Karpas-422 (cell line): ENCODE measurements at regions not wholly inside any gene's neighbourhood (a gene's known extent, or its start where the extent isn't known, plus 50 kb on each side); places are given as distances from the start of the nearest gene placed in this dataset.

Experiments
- DNase-seq: peaks from one replicate; pipeline ENCODE4 v3.0.0-alpha.2; 2015
- H2AFZ ChIP-seq: fragments of 200-600 bp; sonication (generic); 2 replicates; pipeline ENCODE4 v1.6.1; 2014; ENCODE audit warnings: antibody characterized with exemption, low read length, mixed read lengths
- H3K27ac ChIP-seq: fragments of 200-600 bp; sonication (generic); 2 replicates; pipeline ENCODE4 v1.5.1; 2014; ENCODE audit warnings: mild to moderate bottlenecking, low read length, moderate library complexity
- H3K27me3 ChIP-seq: fragments of 200-600 bp; sonication (generic); 2 replicates; pipeline ENCODE4 v1.6.1; 2014; ENCODE audit warnings: low read length, mixed read lengths
- H3K36me3 ChIP-seq: fragments of 200-600 bp; sonication (generic); 2 replicates; pipeline ENCODE4 v1.6.1; 2014; ENCODE audit warnings: low read length, mixed read lengths; ENCODE audit not compliant: insufficient read depth
- H3K4me1 ChIP-seq: fragments of 200-600 bp; sonication (generic); 2 replicates; pipeline ENCODE4 v1.6.1; 2014; ENCODE audit warnings: mild to moderate bottlenecking, low read length, mixed read lengths
- H3K4me2 ChIP-seq: fragments of 200-600 bp; sonication (generic); 2 replicates; pipeline ENCODE4 v1.6.1; 2014; ENCODE audit warnings: low read length, low read depth, mild to moderate bottlenecking; ENCODE audit not compliant: poor library complexity, severe bottlenecking
- H3K4me3 ChIP-seq: fragments of 200-600 bp; sonication (generic); 2 replicates; pipeline ENCODE4 v1.5.1; 2014; ENCODE audit warnings: mild to moderate bottlenecking, antibody characterized with exemption, low read length, mixed read lengths
- H3K79me2 ChIP-seq: fragments of 200-600 bp; sonication (generic); 2 replicates; pipeline ENCODE4 v1.6.1; 2014; ENCODE audit warnings: mild to moderate bottlenecking, low read length, mixed read lengths
- H3K9ac ChIP-seq: fragments of 200-600 bp; sonication (generic); 2 replicates; pipeline ENCODE4 v1.6.0; 2014; ENCODE audit warnings: low read length
- H3K9me2 ChIP-seq: fragments of 200-600 bp; sonication (generic), shearing (Covaris generic); replicated peaks from 2 replicates; pipeline ENCODE4 v1.6.0; 2014; ENCODE audit warnings: mild to moderate bottlenecking, low read length, moderate library complexity; ENCODE audit not compliant: insufficient read depth
- H3K9me3 ChIP-seq: fragments of 300-700, 200-600 bp; sonication (generic); 2 replicates; pipeline ENCODE4 v1.6.1; 2014; ENCODE audit warnings: low read length, mixed read lengths
- H4K20me1 ChIP-seq: fragments of 200-600 bp; sonication (generic); 2 replicates; pipeline ENCODE4 v1.6.1; 2014; ENCODE audit warnings: mild to moderate bottlenecking, antibody characterized with exemption, low read length, low read depth; ENCODE audit not compliant: insufficient read depth

- DNase-seq: no peak
- no peak overlapping the region for H2AFZ ChIP-seq
- H3K27me3 ChIP-seq: no peaks in the 10 kb centered on the region
- no peaks in the 10 kb centered on the region for H3K79me2 ChIP-seq
- no peaks in the 10 kb centered on the region for H3K4me1 ChIP-seq
- H3K4me3 ChIP-seq: no peak overlapping the region
- H3K9ac ChIP-seq: no peak overlapping the region
- no peaks in the 10 kb centered on the region for H3K9me2 ChIP-seq
- no peak overlapping the region for H3K4me2 ChIP-seq
- H3K27ac ChIP-seq: no peak overlapping the region
- H3K36me3 ChIP-seq: no peaks in the 10 kb centered on the region
- no peaks in the 10 kb centered on the region for H3K9me3 ChIP-seq
- H4K20me1 ChIP-seq: no peaks in the 10 kb centered on the region
These were observed 63.5 kb upstream of the WNT11 start for GRCh38 chr11:76269661-76270261.

GRCh38 chr11:76269247-76269646, 62.9 kb upstream of the WNT11 start:
- no peak overlapping the region for H3K9ac ChIP-seq
- H3K4me1 ChIP-seq: no peaks in the 10 kb centered on the region
- H3K4me2 ChIP-seq: no peak overlapping the region
- no peaks in the 10 kb centered on the region for H3K9me3 ChIP-seq
- H4K20me1 ChIP-seq: no peaks in the 10 kb centered on the region
- no peaks in the 10 kb centered on the region for H3K36me3 ChIP-seq
- no peak overlapping the region for H3K4me3 ChIP-seq
- DNase-seq: no peak
- H3K27ac ChIP-seq: no peak overlapping the region
- H2AFZ ChIP-seq: no peak overlapping the region
- no peaks in the 10 kb centered on the region for H3K27me3 ChIP-seq
- no peaks in the 10 kb centered on the region for H3K9me2 ChIP-seq
- H3K79me2 ChIP-seq: no peaks in the 10 kb centered on the region

GRCh38 chr11:76268498-76268897, 62.2 kb upstream of the WNT11 start:
- Histone ChIP-seq H3K4me1 (no peaks in the 10 kb centered on the region), H4K20me1 (no peaks in the 10 kb centered on the region)

GRCh38 chr11:76267556-76267955, 61.3 kb upstream of the WNT11 start:
- Histone ChIP-seq H2AFZ (no peak overlapping the region), H3K4me2 (no peak overlapping the region)

More at GRCh38 chr11:76268498-76268897, 62.2 kb upstream of the WNT11 start:
- H3K36me3 ChIP-seq: no peaks in the 10 kb centered on the region
- no peak overlapping the region for H3K4me2 ChIP-seq
- H3K27ac ChIP-seq: no peak overlapping the region
- no peaks in the 10 kb centered on the region for H3K9me2 ChIP-seq
- H3K4me3 ChIP-seq: no peak overlapping the region
- no peak overlapping the region for H2AFZ ChIP-seq
- no peaks in the 10 kb centered on the region for H3K27me3 ChIP-seq
- H3K79me2 ChIP-seq: no peaks in the 10 kb centered on the region
- DNase-seq: no peak
- H3K9ac ChIP-seq: no peak overlapping the region
- H3K9me3 ChIP-seq: no peaks in the 10 kb centered on the region

GRCh38 chr11:76266286-76267100, 60.2 kb upstream of the WNT11 start:
- Histone ChIP-seq H3K79me2 (no peaks in the 10 kb centered on the region), H3K9me2 (no peaks in the 10 kb centered on the region), H3K9me3 (no peaks in the 10 kb centered on the region), H3K4me1 (no peaks in the 10 kb centered on the region), H4K20me1 (no peaks in the 10 kb centered on the region), H3K36me3 (no peaks in the 10 kb centered on the region), H3K27ac (no peak overlapping the region), H2AFZ (no peak overlapping the region), H3K9ac (no peak overlapping the region), H3K4me2 (no peak overlapping the region), H3K27me3 (no peaks in the 10 kb centered on the region), H3K4me3 (no peak overlapping the region)
- DNase-seq: no peak

More at GRCh38 chr11:76267556-76267955, 61.3 kb upstream of the WNT11 start:
- Histone ChIP-seq H3K9ac (no peak overlapping the region), H3K79me2 (no peaks in the 10 kb centered on the region), H3K4me3 (no peak overlapping the region), H3K4me1 (no peaks in the 10 kb centered on the region), H4K20me1 (no peaks in the 10 kb centered on the region), H3K27ac (no peak overlapping the region), H3K9me2 (no peaks in the 10 kb centered on the region), H3K9me3 (no peaks in the 10 kb centered on the region), H3K27me3 (no peaks in the 10 kb centered on the region), H3K36me3 (no peaks in the 10 kb centered on the region)
- no peak for DNase-seq

GRCh38 chr11:76265771-76266241, 59.5 kb upstream of the WNT11 start:
- Histone ChIP-seq H3K36me3 (no peaks in the 10 kb centered on the region), H3K9ac (no peak overlapping the region), H3K27ac (no peak overlapping the region), H3K4me3 (no peak overlapping the region), H3K9me3 (no peaks in the 10 kb centered on the region), H3K27me3 (no peaks in the 10 kb centered on the region), H3K79me2 (no peaks in the 10 kb centered on the region), H3K9me2 (no peaks in the 10 kb centered on the region), H3K4me1 (no peaks in the 10 kb centered on the region), H3K4me2 (no peak overlapping the region), H2AFZ (no peak overlapping the region), H4K20me1 (no peaks in the 10 kb centered on the region)
- no peak for DNase-seq

GRCh38 chr11:76263657-76264056, 57.4 kb upstream of the WNT11 start:
- Histone ChIP-seq H3K36me3 (no peaks in the 10 kb centered on the region), H3K9ac (no peak overlapping the region), H3K79me2 (no peaks in the 10 kb centered on the region), H3K4me2 (no peak overlapping the region), H3K4me3 (no peak overlapping the region), H3K9me3 (no peaks in the 10 kb centered on the region), H3K27ac (no peak overlapping the region), H2AFZ (no peak overlapping the region), H3K27me3 (no peaks in the 10 kb centered on the region), H3K4me1 (no peaks in the 10 kb centered on the region), H4K20me1 (no peaks in the 10 kb centered on the region), H3K9me2 (no peaks in the 10 kb centered on the region)
- no peak for DNase-seq

GRCh38 chr11:76263166-76263565, 56.9 kb upstream of the WNT11 start:
- no peak overlapping the region for H3K4me2 ChIP-seq
- no peaks in the 10 kb centered on the region for H3K27me3 ChIP-seq
- no peaks in the 10 kb centered on the region for H4K20me1 ChIP-seq
- H3K79me2 ChIP-seq: no peaks in the 10 kb centered on the region
- no peak overlapping the region for H3K9ac ChIP-seq
- H3K36me3 ChIP-seq: no peaks in the 10 kb centered on the region
- no peaks in the 10 kb centered on the region for H3K9me2 ChIP-seq
- DNase-seq: no peak
- no peak overlapping the region for H3K4me3 ChIP-seq
- no peak overlapping the region for H2AFZ ChIP-seq
- H3K4me1 ChIP-seq: no peaks in the 10 kb centered on the region
- no peak overlapping the region for H3K27ac ChIP-seq
- H3K9me3 ChIP-seq: no peaks in the 10 kb centered on the region
